ENCODE measurements at regions not wholly inside any gene's neighbourhood (a gene's known extent, or its start where the extent isn't known, plus 50 kb on each side); places are given as distances from the start of the nearest gene placed in this dataset.
"Not testable (repeated sequence)": the region's sequence is repeated elsewhere in the genome, so short reads cannot be mapped to it uniquely, and the experiment has no call there.

- Histone ChIP-seq H3K9ac (ENCODE audit: low read length) (no peak overlapping the region), H2AFZ (ENCODE audit: insufficient read depth, low read depth, low read length, poor library complexity, severe bottlenecking) (no peak overlapping the region), H3K36me3 (replicated peaks in 1 of 2; ENCODE audit: control extremely low read depth in 1 of 2, control insufficient read depth in 1 of 2, extremely low read depth in 1 of 2, insufficient read depth in 2 of 2, low read length in 1 of 2) (no peaks in the 10 kb centered on the region), H3K4me1 (ENCODE audit: control insufficient read depth in 2 of 2, insufficient read depth in 2 of 2, low read length in 2 of 2) (peaks cover 9 to 20% of the 10 kb centered on the region in 2 donors), H3K27me3 (replicated peaks in 1 of 4; ENCODE audit: control extremely low read depth in 1 of 4, control insufficient read depth in 3 of 4, insufficient read depth in 4 of 4, low read length in 3 of 4) (no peaks in the 10 kb centered on the region), H3K9me3 (ENCODE audit: control extremely low read depth in 1 of 3, control insufficient read depth in 2 of 3, insufficient read depth in 1 of 3, low read length in 2 of 3) (no peaks in the 10 kb centered on the region), H3K27ac (ENCODE audit: low read length in 2 of 2) (peak overlapping the region in 1 of 2 donors; percentile 17), H3K79me2 (ENCODE audit: control insufficient read depth, insufficient read depth, low read length) (peaks cover 64% of the 10 kb centered on the region), H4K20me1 (ENCODE audit: control insufficient read depth, insufficient read depth, low read length, poor library complexity, severe bottlenecking) (peaks cover 2% of the 10 kb centered on the region), H3K4me3 (ENCODE audit: control extremely low read depth in 1 of 5, extremely low read depth in 1 of 5, insufficient read depth in 1 of 5, low read depth in 2 of 5, low read length in 4 of 5) (no peak overlapping the region), H3K4me2 (replicated peaks; ENCODE audit: low read depth, low read length, poor library complexity, severe bottlenecking) (no peak overlapping the region)
- TF ChIP-seq, protein P1, sequence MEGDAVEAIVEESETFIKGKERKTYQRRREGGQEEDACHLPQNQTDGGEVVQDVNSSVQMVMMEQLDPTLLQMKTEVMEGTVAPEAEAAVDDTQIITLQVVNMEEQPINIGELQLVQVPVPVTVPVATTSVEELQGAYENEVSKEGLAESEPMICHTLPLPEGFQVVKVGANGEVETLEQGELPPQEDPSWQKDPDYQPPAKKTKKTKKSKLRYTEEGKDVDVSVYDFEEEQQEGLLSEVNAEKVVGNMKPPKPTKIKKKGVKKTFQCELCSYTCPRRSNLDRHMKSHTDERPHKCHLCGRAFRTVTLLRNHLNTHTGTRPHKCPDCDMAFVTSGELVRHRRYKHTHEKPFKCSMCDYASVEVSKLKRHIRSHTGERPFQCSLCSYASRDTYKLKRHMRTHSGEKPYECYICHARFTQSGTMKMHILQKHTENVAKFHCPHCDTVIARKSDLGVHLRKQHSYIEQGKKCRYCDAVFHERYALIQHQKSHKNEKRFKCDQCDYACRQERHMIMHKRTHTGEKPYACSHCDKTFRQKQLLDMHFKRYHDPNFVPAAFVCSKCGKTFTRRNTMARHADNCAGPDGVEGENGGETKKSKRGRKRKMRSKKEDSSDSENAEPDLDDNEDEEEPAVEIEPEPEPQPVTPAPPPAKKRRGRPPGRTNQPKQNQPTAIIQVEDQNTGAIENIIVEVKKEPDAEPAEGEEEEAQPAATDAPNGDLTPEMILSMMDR (IDR thresholded peaks at IDR 0.05) = no peak
- no peak for TF ChIP-seq EZH2 (IDR thresholded peaks at IDR 0.05; ENCODE audit: borderline replicate concordance, insufficient read depth, low read depth, low read length, poor library complexity, severe bottlenecking)
- ChIA-PET POLR2A (no interaction called here), CTCF (no interaction called here)
- Mint-ChIP-seq H3K4me3 (no peak overlapping the region), H3K4me1 (peaks cover 52% of the 10 kb centered on the region), H3K27ac (no peak overlapping the region), H3K27me3 (no peaks in the 10 kb centered on the region), H3K9me3 (ENCODE audit: insufficient read depth) (no peaks in the 10 kb centered on the region)
- no CpG with 5 or more reads among the region's 2 CpGs for WGBS (ENCODE audit: insufficient coverage)
- ATAC-seq (ENCODE audit: low read depth) (no peak), DNase-seq (no peak)
- intact Hi-C loops (cut with micrococcal nuclease) = no loop called here
Observed at GRCh38 chr18:46224181-46224775, 120.1 kb downstream of the HAUS1 start.

GRCh38 chr18:46226461-46226860, 122.3 kb downstream of the HAUS1 start:
- no peaks in the 10 kb centered on the region for H3K27me3 ChIP-seq (replicated peaks in 1 of 4; ENCODE audit: control extremely low read depth in 1 of 4, control insufficient read depth in 3 of 4, insufficient read depth in 4 of 4, low read length in 3 of 4)
- no peaks in the 10 kb centered on the region for H3K36me3 ChIP-seq (replicated peaks in 1 of 2; ENCODE audit: control extremely low read depth in 1 of 2, control insufficient read depth in 1 of 2, extremely low read depth in 1 of 2, insufficient read depth in 2 of 2, low read length in 1 of 2)
- H3K9ac ChIP-seq (ENCODE audit: low read length) = no peak overlapping the region
- H3K4me3 ChIP-seq (ENCODE audit: control extremely low read depth in 1 of 5, extremely low read depth in 1 of 5, insufficient read depth in 1 of 5, low read depth in 2 of 5, low read length in 4 of 5) = no peak overlapping the region
- peaks cover 43% of the 10 kb centered on the region for H3K4me1 Mint-ChIP-seq
- ATAC-seq (ENCODE audit: low read depth) = no peak
- H3K4me1 ChIP-seq (ENCODE audit: control insufficient read depth in 2 of 2, insufficient read depth in 2 of 2, low read length in 2 of 2) = peaks cover 5 to 19% of the 10 kb centered on the region in 2 donors
- POLR2A ChIA-PET = no interaction called here
- H4K20me1 ChIP-seq (ENCODE audit: control insufficient read depth, insufficient read depth, low read length, poor library complexity, severe bottlenecking) = peaks cover 8% of the 10 kb centered on the region
- H3K27ac Mint-ChIP-seq = no peak overlapping the region
- H3K4me3 Mint-ChIP-seq = no peak overlapping the region
- peaks cover 57% of the 10 kb centered on the region for H3K79me2 ChIP-seq (ENCODE audit: control insufficient read depth, insufficient read depth, low read length)
- 100% methylated on average over 1 of the region's 1 CpG for WGBS (ENCODE audit: insufficient coverage)
- intact Hi-C loops (cut with micrococcal nuclease) = no loop called here
- no peaks in the 10 kb centered on the region for H3K27me3 Mint-ChIP-seq
- no peak for DNase-seq
- H3K4me2 ChIP-seq (replicated peaks; ENCODE audit: low read depth, low read length, poor library complexity, severe bottlenecking) = no peak overlapping the region
- no peaks in the 10 kb centered on the region for H3K9me3 ChIP-seq (ENCODE audit: control extremely low read depth in 1 of 3, control insufficient read depth in 2 of 3, insufficient read depth in 1 of 3, low read length in 2 of 3)
- no peaks in the 10 kb centered on the region for H3K9me3 Mint-ChIP-seq (ENCODE audit: insufficient read depth)
- H3K27ac ChIP-seq (ENCODE audit: low read length in 2 of 2) = no peak overlapping the region
- TF ChIP-seq, protein P1 (IDR thresholded peaks at IDR 0.05) = no peak
- TF ChIP-seq EZH2 (IDR thresholded peaks at IDR 0.05; ENCODE audit: borderline replicate concordance, insufficient read depth, low read depth, low read length, poor library complexity, severe bottlenecking) = no peak
- CTCF ChIA-PET = no interaction called here
- H2AFZ ChIP-seq (ENCODE audit: insufficient read depth, low read depth, low read length, poor library complexity, severe bottlenecking) = no peak overlapping the region

DNA sequence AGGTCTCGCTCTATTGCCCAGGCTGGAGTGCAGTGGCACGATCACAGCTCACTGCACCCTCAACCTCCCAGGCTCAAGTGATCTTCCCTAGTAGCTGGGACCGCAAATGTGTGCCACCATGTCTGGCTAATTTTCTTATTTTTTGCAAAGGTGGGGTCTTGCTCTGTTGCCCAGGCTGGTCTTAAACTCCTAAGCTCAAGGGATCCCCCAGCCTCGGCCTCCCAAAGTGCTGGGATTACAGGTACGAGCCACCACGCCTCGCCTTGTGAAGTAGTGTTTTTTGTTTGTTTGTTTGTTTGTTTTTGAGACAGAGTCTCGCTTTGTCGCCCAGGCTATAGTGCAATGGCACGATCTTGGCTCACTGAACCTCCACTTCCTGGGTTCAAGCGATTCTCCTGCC, 125.5 kb downstream of the HAUS1 start:
- peaks cover 19% of the 10 kb centered on the region for H3K4me1 Mint-ChIP-seq
- H3K4me1 ChIP-seq (ENCODE audit: control insufficient read depth in 2 of 2, insufficient read depth in 2 of 2, low read length in 2 of 2); H2AFZ ChIP-seq (ENCODE audit: insufficient read depth, low read depth, low read length, poor library complexity, severe bottlenecking); H3K9me3 Mint-ChIP-seq (ENCODE audit: insufficient read depth); H3K4me3 ChIP-seq (ENCODE audit: control extremely low read depth in 1 of 5, extremely low read depth in 1 of 5, insufficient read depth in 1 of 5, low read depth in 2 of 5, low read length in 4 of 5); H3K27ac Mint-ChIP-seq; H3K4me3 Mint-ChIP-seq; H3K27me3 Mint-ChIP-seq; DNase-seq; POLR2A ChIA-PET; H3K9ac ChIP-seq (ENCODE audit: low read length); H3K4me2 ChIP-seq (replicated peaks; ENCODE audit: low read depth, low read length, poor library complexity, severe bottlenecking); H3K27ac ChIP-seq (ENCODE audit: low read length in 2 of 2); H4K20me1 ChIP-seq (ENCODE audit: control insufficient read depth, insufficient read depth, low read length, poor library complexity, severe bottlenecking); H3K36me3 ChIP-seq (replicated peaks in 1 of 2; ENCODE audit: control extremely low read depth in 1 of 2, control insufficient read depth in 1 of 2, extremely low read depth in 1 of 2, insufficient read depth in 2 of 2, low read length in 1 of 2); ATAC-seq (ENCODE audit: low read depth); intact Hi-C loops (cut with micrococcal nuclease); H3K27me3 ChIP-seq (replicated peaks in 1 of 4; ENCODE audit: control extremely low read depth in 1 of 4, control insufficient read depth in 3 of 4, insufficient read depth in 4 of 4, low read length in 3 of 4); H3K9me3 ChIP-seq (ENCODE audit: control extremely low read depth in 1 of 3, control insufficient read depth in 2 of 3, insufficient read depth in 1 of 3, low read length in 2 of 3); CTCF ChIA-PET: not testable (repeated sequence)
- 98% methylated on average over 9 of the region's 11 CpGs for WGBS (ENCODE audit: insufficient coverage)
- H3K79me2 ChIP-seq (ENCODE audit: control insufficient read depth, insufficient read depth, low read length) = peaks cover 62% of the 10 kb centered on the region

Data from B cell (primary cell).